Breast epithelium (tissue), 3 donors: ENCODE measurements at regions not wholly inside any gene's neighbourhood (a gene's known extent, or its start where the extent isn't known, plus 50 kb on each side); places are given as distances from the start of the nearest gene placed in this dataset.

ENCODE experiments used
- POLR2AphosphoS5 ChIP-seq, 3 donors: sonication (generic); formaldehyde crosslinking; IDR thresholded peaks; one replicate each; pipeline ENCODE4 v1.6.1; 2017; ENCODE audit warnings: antibody characterized with exemption in 3 of 3
- TF ChIP-seq, protein P1 (sequence below), 3 donors: fragments of 450-650 bp; IDR thresholded peaks; one replicate each; pipeline ENCODE4 v1.5.1; 2016 to 2017; ENCODE audit warnings: antibody characterized with exemption in 3 of 3, mild to moderate bottlenecking in 3 of 3, moderate library complexity in 3 of 3

DNA sequence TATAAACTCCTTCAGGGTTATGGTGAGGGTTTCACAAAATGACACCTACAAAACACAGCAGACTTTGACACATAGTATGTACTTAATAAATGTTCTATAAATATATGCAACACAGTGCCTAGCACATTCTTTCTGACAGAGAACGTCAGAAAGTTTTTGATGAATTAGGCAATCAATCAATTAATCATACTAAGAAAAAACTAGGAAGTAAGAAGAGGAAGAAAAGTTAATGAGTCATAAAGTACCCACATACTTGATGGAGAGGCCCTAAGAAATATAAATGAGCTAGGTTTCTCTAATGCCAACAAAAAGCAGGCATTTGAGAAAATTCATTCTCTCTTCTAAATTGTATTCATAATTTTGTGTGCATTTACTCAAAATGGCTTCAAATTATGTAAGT, 192.7 kb upstream of the VWC2 start:
- TF ChIP-seq, protein P1, sequence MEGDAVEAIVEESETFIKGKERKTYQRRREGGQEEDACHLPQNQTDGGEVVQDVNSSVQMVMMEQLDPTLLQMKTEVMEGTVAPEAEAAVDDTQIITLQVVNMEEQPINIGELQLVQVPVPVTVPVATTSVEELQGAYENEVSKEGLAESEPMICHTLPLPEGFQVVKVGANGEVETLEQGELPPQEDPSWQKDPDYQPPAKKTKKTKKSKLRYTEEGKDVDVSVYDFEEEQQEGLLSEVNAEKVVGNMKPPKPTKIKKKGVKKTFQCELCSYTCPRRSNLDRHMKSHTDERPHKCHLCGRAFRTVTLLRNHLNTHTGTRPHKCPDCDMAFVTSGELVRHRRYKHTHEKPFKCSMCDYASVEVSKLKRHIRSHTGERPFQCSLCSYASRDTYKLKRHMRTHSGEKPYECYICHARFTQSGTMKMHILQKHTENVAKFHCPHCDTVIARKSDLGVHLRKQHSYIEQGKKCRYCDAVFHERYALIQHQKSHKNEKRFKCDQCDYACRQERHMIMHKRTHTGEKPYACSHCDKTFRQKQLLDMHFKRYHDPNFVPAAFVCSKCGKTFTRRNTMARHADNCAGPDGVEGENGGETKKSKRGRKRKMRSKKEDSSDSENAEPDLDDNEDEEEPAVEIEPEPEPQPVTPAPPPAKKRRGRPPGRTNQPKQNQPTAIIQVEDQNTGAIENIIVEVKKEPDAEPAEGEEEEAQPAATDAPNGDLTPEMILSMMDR (IDR thresholded peaks at IDR 0.05) = no peak
- no peak for TF ChIP-seq POLR2AphosphoS5 (IDR thresholded peaks at IDR 0.05)
